LNCAP (cell line): ENCODE measurements at regions not wholly inside any gene's neighbourhood (a gene's known extent, or its start where the extent isn't known, plus 50 kb on each side); places are given as distances from the start of the nearest gene placed in this dataset.

Experiments used
- CTCF ChIP-seq: fragments of 450-650 bp; IDR thresholded peaks from 2 replicates; pipeline ENCODE4 v1.5.1; 2017; ENCODE audit warnings: mild to moderate bottlenecking

DNA sequence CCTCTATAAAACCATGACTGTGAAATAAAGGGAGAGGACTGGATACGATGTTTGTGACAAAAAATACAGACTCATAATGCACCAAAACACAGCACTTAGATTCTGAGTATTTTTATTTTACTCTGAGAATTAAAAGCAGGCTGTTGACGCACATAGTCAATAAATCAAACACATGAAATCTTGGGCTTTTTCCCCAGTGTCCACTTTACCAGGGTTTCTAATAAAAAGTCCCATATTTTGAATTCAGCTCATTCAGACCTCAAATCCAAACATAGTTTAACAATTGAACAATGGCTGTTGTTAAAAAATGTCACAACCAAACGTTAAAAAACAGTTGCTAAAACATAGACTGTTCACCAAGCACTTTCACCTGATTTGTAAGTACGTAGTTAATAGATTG, 553.4 kb downstream of the LTN1 start:
- TF ChIP-seq CTCF: no peak

- TF ChIP-seq CTCF: no peak
Measured at GRCh38 chr21:28437061-28437460, 555.6 kb downstream of the LTN1 start.

DNA sequence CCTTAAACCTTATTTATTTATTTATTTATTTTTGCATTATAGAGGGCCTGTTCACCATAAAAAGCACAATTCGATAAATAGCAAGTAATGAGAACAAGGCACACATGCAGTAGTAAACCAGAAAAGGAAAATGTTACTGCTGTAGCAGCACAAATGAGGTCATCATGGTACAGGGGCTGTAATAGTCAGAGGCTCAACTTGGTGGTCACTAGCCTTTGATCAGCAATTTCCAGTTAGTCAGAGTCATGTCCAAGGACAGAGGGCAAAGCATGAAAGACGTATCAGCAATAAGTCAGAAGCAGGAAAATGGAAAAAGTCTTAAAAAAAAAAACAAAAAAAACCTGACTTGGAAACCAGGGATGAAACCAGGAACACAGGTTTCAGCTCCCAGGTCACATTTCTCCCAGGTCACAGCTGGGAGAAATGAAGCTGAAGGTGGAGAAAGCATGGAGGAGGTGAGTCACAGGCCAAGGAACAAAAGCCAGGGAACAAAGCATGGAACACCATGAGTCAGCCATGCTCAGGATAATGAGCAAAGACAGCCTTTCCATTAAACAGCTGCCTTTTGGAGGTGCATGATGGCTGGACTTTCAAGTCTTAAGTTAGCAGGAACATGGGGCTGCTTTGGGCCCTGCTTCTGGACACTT, 556.3 kb downstream of the LTN1 start:
- TF ChIP-seq CTCF: no peak

DNA sequence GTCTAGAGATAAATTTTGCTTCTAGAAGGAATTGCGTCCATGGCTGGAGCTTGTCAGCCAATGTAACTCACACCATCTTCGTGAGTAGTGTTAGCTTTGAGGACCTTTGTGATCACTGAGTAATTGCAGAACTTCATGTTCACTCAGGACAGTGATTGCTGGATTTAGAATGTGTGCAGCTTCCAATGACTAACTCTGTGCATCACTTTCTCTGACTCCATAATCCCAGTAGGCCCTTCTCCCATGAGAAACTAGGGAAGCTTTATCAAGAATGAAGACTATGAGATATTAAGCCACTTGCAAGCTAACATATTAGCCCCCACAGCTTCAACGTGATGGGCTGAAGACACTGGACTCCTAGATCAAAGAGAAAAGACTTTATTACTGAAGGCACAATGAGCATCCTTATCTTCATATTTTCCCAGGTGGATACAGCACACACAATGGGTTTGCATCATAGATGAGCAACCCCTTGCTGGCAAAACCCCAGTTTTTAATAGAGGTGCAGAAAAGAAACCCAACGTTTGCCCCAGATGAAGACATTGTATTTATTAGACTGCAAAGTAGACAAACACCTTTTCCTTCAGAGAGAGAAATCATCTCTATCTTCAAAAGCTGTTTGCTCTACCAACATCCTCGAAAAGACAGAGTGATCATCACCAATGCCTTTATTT, 561.0 kb downstream of the LTN1 start:
- TF ChIP-seq CTCF: no peak

- TF ChIP-seq CTCF: no peak
Measured at GRCh38 chr21:28431022-28431421, 561.7 kb downstream of the LTN1 start.

- no peak for TF ChIP-seq CTCF
Measured at GRCh38 chr21:28429161-28429560, 563.5 kb downstream of the LTN1 start.

DNA sequence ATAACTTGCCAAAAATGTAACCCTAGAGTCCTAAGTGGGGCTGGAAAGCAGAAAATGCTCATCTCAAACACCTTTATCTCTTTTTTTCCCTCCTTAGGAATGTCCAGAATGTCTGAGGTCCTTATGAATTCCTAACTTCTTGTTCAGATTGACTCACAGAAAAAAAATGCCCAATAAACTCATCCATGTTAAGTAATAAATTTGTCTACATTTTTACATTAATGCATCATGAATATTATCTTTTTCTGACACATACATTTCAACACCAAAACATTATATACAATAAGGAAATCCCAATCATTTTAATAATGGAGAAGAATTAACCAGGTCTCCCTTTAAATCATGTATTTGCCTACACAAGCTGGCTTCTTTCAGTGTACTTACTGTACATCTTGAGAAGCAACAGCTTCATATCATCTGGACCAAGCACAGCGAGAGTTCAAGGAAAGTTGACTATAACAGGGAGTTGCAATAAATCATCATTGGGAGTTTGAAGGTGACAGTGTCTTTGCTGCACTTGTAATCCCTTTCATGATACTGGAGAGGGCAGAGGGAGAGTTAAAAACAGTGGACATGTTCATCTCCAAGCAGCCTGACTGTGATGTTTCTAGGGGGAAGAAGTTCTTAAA, 565.2 kb downstream of the LTN1 start:
- no peak for TF ChIP-seq CTCF
